D721Med (cell line): ENCODE measurements at regions not wholly inside any gene's neighbourhood (a gene's known extent, or its start where the extent isn't known, plus 50 kb on each side); places are given as distances from the start of the nearest gene placed in this dataset.

ENCODE experiments used
- DNase-seq: peaks from one replicate; pipeline ENCODE4 v3.0.0; 2011; ENCODE audit warnings: low spot score; ENCODE audit not compliant: insufficient read length
- FAIRE-seq: peaks from 2 replicates; lab custom pipeline; 2011; peaks lifted over from hg19 to GRCh38; lab: Jason Lieb, UNC
- TF ChIP-seq, protein P1 (sequence below): IDR thresholded peaks from 2 replicates; pipeline ENCODE4 v1.5.1; 2012; ENCODE audit warnings: mild to moderate bottlenecking, control low read depth; ENCODE audit not compliant: insufficient read depth; ENCODE audit errors: missing control alignments

DNA sequence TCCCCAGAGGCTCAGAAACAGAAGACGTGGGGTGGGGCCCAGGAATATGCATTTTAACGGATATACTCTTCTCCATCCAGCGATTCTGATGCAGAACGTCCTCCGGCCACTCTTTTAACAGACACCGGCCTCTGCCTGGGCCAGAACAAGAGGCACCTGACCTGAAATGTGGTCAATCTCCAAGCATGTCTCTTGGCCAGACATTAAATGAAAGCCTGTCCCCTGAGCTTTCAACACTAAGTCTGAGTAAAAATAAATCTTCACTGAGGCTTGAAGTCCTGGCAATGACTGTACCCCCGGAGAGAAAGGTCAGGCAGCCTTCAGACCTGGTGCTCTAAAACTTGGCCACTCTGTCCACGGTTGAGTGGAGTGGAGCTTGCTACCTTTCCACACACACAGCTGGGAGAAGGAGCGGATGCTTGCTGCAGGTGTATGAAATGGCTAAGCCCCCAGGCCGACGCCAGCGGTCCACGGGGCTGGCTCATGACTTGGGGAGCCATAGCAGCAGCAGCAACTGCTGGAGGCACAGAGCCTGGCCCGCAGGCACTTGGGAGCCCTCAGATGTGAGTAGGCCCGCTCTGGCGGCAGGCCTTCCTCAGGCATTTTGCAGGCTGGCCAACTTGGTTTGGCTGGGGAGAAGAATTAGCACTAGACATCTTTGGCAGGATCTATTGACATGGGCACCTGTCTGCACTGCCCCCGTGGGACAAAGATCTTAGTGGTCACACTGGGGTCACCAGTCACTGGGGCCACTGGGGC is 79.7 kb downstream of the TMEM17 start:
- TF ChIP-seq, protein P1, sequence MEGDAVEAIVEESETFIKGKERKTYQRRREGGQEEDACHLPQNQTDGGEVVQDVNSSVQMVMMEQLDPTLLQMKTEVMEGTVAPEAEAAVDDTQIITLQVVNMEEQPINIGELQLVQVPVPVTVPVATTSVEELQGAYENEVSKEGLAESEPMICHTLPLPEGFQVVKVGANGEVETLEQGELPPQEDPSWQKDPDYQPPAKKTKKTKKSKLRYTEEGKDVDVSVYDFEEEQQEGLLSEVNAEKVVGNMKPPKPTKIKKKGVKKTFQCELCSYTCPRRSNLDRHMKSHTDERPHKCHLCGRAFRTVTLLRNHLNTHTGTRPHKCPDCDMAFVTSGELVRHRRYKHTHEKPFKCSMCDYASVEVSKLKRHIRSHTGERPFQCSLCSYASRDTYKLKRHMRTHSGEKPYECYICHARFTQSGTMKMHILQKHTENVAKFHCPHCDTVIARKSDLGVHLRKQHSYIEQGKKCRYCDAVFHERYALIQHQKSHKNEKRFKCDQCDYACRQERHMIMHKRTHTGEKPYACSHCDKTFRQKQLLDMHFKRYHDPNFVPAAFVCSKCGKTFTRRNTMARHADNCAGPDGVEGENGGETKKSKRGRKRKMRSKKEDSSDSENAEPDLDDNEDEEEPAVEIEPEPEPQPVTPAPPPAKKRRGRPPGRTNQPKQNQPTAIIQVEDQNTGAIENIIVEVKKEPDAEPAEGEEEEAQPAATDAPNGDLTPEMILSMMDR: no peak
- no peak for FAIRE-seq
- no peak for DNase-seq

DNA sequence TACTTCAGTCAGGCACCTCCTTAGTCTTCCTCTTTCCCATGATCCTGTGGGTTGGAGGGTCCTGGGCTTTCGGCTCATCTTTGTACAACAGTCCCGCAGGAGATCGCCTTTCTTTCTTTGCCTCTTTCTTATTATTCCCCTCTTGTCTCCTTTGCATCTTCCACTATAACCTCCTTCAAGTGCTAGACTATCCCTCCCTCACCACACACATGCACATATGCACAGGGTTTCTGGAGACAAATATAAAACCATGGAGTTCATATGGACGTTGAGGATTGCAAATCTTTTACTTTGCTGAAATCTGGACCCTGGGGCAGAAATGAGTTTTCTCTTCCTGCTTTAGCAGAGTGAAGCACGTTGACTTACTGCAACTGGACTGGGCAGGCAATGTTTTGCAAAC is 80.3 kb downstream of the TMEM17 start:
- no peak for DNase-seq
- no peak for FAIRE-seq
- TF ChIP-seq, protein P1: no peak

DNA sequence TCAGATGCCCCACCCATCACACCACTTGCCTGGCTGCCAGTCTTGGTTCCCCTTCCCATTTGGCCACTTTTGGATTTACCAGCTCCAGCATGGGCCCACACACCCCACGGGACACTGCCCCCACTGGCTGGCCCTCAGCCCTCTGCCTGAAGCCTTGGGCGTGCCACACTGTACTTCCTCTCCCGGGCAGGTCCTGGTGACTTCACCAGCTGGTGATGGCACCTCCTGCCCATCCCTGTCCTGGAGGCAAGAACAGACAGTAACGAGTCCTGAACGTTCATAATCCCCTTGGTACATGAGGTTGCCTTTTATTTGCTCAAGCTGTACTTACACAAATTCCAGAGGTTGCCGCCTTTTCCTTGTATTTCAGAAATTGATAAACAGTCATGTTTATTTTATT is 81.1 kb downstream of the TMEM17 start:
- no peak for FAIRE-seq
- no peak for DNase-seq
- TF ChIP-seq, protein P1: no peak

DNA sequence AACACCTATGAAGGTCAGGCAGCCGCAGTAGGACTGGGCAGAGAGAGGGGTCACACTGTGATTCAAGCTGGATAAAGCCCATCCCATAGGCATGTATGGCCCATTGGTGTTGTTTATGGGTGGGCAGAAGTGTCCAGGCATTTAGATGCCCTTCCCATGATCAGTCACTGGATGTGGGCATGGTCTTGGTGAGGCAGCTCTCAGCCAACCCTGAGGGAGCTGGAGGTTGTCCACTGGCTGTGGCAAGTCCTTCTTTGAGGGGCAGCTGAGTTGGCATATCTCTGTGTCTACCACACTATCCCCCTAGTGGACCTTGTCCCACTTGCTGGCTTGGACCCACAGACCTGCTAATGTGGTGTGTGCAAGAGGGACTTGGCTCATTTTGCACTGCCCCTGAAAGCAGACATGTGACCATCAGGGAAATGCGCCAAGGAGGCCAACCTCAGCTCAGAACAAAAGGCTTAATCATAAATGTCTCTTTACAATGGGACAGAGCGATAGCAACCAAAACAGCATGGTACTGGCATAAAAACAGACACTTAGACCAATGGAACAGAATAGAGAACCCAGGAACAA is 82.0 kb downstream of the TMEM17 start:
- TF ChIP-seq, protein P1: no peak
- DNase-seq: no peak
- FAIRE-seq: no peak

DNA sequence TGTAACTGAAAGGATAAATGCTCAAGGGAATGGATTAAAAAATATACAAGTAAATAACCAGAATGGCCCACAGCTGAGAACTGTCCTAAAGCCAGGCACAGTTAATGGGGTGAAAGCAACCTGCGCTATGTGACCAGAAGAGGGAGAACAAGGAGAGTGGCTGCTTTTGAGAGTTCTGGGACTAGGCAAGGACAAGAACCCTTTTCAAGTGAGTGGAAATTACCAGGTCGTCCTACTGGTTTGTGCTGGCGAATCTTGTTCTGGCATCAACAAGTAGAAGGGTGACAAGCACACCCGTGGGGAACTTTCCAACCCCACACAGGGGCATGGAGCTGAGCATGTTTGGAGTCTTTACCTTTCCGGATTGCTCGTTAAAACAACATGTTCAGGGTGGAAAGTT is 82.8 kb downstream of the TMEM17 start:
- DNase-seq: no peak
- TF ChIP-seq, protein P1: no peak
- FAIRE-seq: no peak

DNA sequence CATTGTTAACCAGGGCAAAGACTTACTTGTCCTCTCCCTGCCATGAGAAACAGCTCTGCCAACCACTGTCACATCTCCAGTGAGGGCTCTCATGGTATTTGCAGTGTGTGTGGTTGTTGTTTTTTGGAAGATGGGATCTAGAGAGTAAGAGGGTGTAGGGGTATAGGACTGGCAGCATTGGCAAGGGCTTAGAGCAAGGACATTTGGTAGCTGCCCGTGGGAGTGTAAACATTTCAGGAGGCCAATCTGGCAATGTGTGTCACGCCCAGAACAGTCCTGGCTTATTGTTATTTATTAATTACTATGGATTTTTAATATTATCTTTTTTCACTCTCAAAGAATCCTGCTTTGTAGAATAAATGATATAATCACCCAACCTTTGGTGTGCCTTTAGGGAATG is 90.5 kb downstream of the TMEM17 start:
- FAIRE-seq (no peak), DNase-seq (no peak)

DNA sequence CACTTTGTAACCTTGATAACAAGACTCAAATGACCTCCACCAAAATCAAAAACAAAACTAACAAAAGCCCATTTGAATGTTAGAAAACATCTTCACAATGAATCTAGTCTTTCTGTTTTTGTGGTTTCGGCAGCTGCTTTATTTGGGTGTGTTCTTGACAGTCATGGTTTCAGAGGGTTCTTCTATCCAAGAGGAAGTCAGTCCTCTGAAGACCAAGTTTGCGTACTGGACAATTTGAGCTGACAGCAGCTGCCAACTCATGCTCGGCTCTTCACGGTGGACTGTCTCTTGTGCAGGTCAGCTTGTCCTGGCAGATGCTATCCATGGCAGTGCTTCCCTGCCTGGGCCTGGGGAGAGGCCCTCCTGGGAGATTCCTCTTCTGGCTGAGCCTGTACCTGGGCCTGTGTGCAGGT is 91.0 kb downstream of the TMEM17 start:
- DNase-seq (no peak), FAIRE-seq (no peak)
- TF ChIP-seq, protein P1: no peak

More for the DNA sequence above, 90.5 kb downstream of the TMEM17 start:
- TF ChIP-seq, protein P1: no peak
